ENCODE measurements at regions not wholly inside any gene's neighbourhood (a gene's known extent, or its start where the extent isn't known, plus 50 kb on each side); places are given as distances from the start of the nearest gene placed in this dataset.
"Not testable (repeated sequence)": the region's sequence is repeated elsewhere in the genome, so short reads cannot be mapped to it uniquely, and the experiment has no call there.

- WGBS, 3 donors = 71 to 89% (median 87%) methylated on average over 4 of the region's 4 CpGs
- not testable (repeated sequence) for H3K27ac ChIP-seq (ENCODE audit: low read depth, low read length)
These were observed 143.5 kb upstream of the FBXL7 start for GRCh38 chr5:15356308-15357091.

- no peak overlapping the region for H3K27ac ChIP-seq (ENCODE audit: low read depth, low read length)
- 46 to 65% (median 60%) methylated on average over 6 of the region's 6 CpGs for WGBS, 3 donors
These were observed 146.0 kb upstream of the FBXL7 start for GRCh38 chr5:15354021-15354420.

GRCh38 chr5:15353086-15353645 is 146.8 kb upstream of the FBXL7 start:
- H3K27ac ChIP-seq (ENCODE audit: low read depth, low read length) = no peak overlapping the region
- WGBS, 3 donors = 44 to 54% (median 45%) methylated on average over 3 of the region's 3 CpGs

GRCh38 chr5:15350614-15351013 is 149.4 kb upstream of the FBXL7 start:
- 57 to 95% (median 85%) methylated on average over 1 of the region's 1 CpG for WGBS, 3 donors
- no peak overlapping the region for H3K27ac ChIP-seq (ENCODE audit: low read depth, low read length)

- WGBS, 3 donors = 66 to 75% (median 68%) methylated on average over 5 of the region's 5 CpGs
- no peak overlapping the region for H3K27ac ChIP-seq (ENCODE audit: low read depth, low read length)
These were observed 153.2 kb upstream of the FBXL7 start for GRCh38 chr5:15346738-15347137.

- WGBS, 3 donors = 66 to 91% (median 89%) methylated on average over 2 of the region's 2 CpGs
- H3K27ac ChIP-seq (ENCODE audit: low read depth, low read length) = no peak overlapping the region
These were observed 155.0 kb upstream of the FBXL7 start for GRCh38 chr5:15344954-15345353.

- H3K27ac ChIP-seq (ENCODE audit: low read depth, low read length) = no peak overlapping the region
- WGBS, 3 donors = 33 to 83% (median 73%) methylated on average over 1 of the region's 1 CpG
These were observed 161.4 kb upstream of the FBXL7 start for GRCh38 chr5:15338546-15338945.

- no peak overlapping the region for H3K27ac ChIP-seq (ENCODE audit: low read depth, low read length)
- WGBS, 3 donors = 52 to 92% (median 87%) methylated on average over 4 of the region's 4 CpGs
These were observed 165.3 kb upstream of the FBXL7 start for GRCh38 chr5:15334551-15335266.

GRCh38 chr5:15333091-15333490 is 166.9 kb upstream of the FBXL7 start:
- WGBS, 3 donors = 79 to 96% (median 91%) methylated on average over 1 of the region's 1 CpG
- no peak overlapping the region for H3K27ac ChIP-seq (ENCODE audit: low read depth, low read length)

GRCh38 chr5:15326932-15327331 is 173.0 kb upstream of the FBXL7 start:
- no peak overlapping the region for H3K27ac ChIP-seq (ENCODE audit: low read depth, low read length)

- no peak overlapping the region for H3K27ac ChIP-seq (ENCODE audit: low read depth, low read length)
- WGBS, 3 donors = 61 to 81% (median 78%) methylated on average over 4 of the region's 4 CpGs
These were observed 173.5 kb upstream of the FBXL7 start for GRCh38 chr5:15326471-15326870.

- no peak overlapping the region for H3K27ac ChIP-seq (ENCODE audit: low read depth, low read length)
These were observed 177.6 kb upstream of the FBXL7 start for GRCh38 chr5:15322421-15322820.

GRCh38 chr5:15321776-15322175 is 178.2 kb upstream of the FBXL7 start:
- 89 to 97% (median 95%) methylated on average over 3 of the region's 3 CpGs for WGBS, 3 donors
- H3K27ac ChIP-seq (ENCODE audit: low read depth, low read length) = no peak overlapping the region

- H3K27ac ChIP-seq (ENCODE audit: low read depth, low read length) = no peak overlapping the region
- WGBS, 3 donors = 68 to 79% (median 77%) methylated on average over 1 of the region's 1 CpG
These were observed 179.1 kb upstream of the FBXL7 start for GRCh38 chr5:15320871-15321270.

- H3K27ac ChIP-seq (ENCODE audit: low read depth, low read length) = no peak overlapping the region
- WGBS, 3 donors = 41 to 83% (median 74%) methylated on average over 2 of the region's 2 CpGs
These were observed 194.8 kb upstream of the FBXL7 start for GRCh38 chr5:15304914-15305834.

GRCh38 chr5:15304066-15304731 is 195.8 kb upstream of the FBXL7 start:
- H3K27ac ChIP-seq (ENCODE audit: low read depth, low read length) = no peak overlapping the region
- 30 to 67% (median 58%) methylated on average over 2 of the region's 2 CpGs for WGBS, 3 donors

- WGBS, 3 donors = 68 to 94% (median 86%) methylated on average over 5 of the region's 5 CpGs
These were observed 199.8 kb upstream of the FBXL7 start for GRCh38 chr5:15300141-15300540.

GRCh38 chr5:15290953-15291352 is 209.0 kb upstream of the FBXL7 start:
- no peak overlapping the region for H3K27ac ChIP-seq (ENCODE audit: low read depth, low read length)
- WGBS, 3 donors = 85 to 91% (median 86%) methylated on average over 6 of the region's 6 CpGs

More at GRCh38 chr5:15300141-15300540, 199.8 kb upstream of the FBXL7 start:
- H3K27ac ChIP-seq (ENCODE audit: low read depth, low read length) = no peak overlapping the region

Data from adipose tissue (tissue), 3 donors.